ENCODE measurements at regions not wholly inside any gene's neighbourhood (a gene's known extent, or its start where the extent isn't known, plus 50 kb on each side); places are given as distances from the start of the nearest gene placed in this dataset.
"Not testable (repeated sequence)": the region's sequence is repeated elsewhere in the genome, so short reads cannot be mapped to it uniquely, and the experiment has no call there.

GRCh38 chr1:827211-828063 is 96.3 kb upstream of the SAMD11 start:
- not testable (repeated sequence) for H4K20me1 ChIP-seq (replicated peaks; ENCODE audit: insufficient read depth); H3K9me2 ChIP-seq (ENCODE audit: insufficient read depth); H3K27ac ChIP-seq (ENCODE audit: low read depth); H3K27me3 Mint-ChIP-seq (ENCODE audit: insufficient read depth, low read depth, poor library complexity); H3K36me3 Mint-ChIP-seq (ENCODE audit: low read depth); H3K4me1 ChIP-seq (ENCODE audit: insufficient read depth); H3K36me3 ChIP-seq (ENCODE audit: insufficient read depth); H3K9me3 Mint-ChIP-seq; H3K27me3 ChIP-seq (ENCODE audit: insufficient read depth); H3K79me2 ChIP-seq (replicated peaks; ENCODE audit: insufficient read depth); H3K4me1 Mint-ChIP-seq; H2AFZ ChIP-seq; H3F3A ChIP-seq (replicated peaks; ENCODE audit: low read depth)
- H3K4me2 ChIP-seq = peak overlapping the region; percentile 87
- peak; percentile 81 for ATAC-seq
- peak overlapping the region; percentile 85 for H3K4me3 ChIP-seq
- peak overlapping the region; percentile 87 for H3K4me3 Mint-ChIP-seq
- peak overlapping the region; percentile 87 for H3K27ac Mint-ChIP-seq
- peak; percentile 92 for DNase-seq (ENCODE audit: low spot score)
- TF ChIP-seq CREB1 (CRISPR knock-in tag; IDR thresholded peaks at IDR 0.05; ENCODE audit: low read depth) = peak; percentile 59

- not testable (repeated sequence) for DNase-seq (ENCODE audit: low spot score); H3F3A ChIP-seq (replicated peaks; ENCODE audit: low read depth); H3K9me3 Mint-ChIP-seq; H3K4me1 Mint-ChIP-seq; H3K4me3 Mint-ChIP-seq; H3K27ac ChIP-seq (ENCODE audit: low read depth); H3K27me3 Mint-ChIP-seq (ENCODE audit: insufficient read depth, low read depth, poor library complexity); H3K4me2 ChIP-seq; H2AFZ ChIP-seq; ATAC-seq; H4K20me1 ChIP-seq (replicated peaks; ENCODE audit: insufficient read depth); H3K36me3 ChIP-seq (ENCODE audit: insufficient read depth); H3K79me2 ChIP-seq (replicated peaks; ENCODE audit: insufficient read depth); H3K4me3 ChIP-seq; H3K4me1 ChIP-seq (ENCODE audit: insufficient read depth); H3K9me2 ChIP-seq (ENCODE audit: insufficient read depth); H3K36me3 Mint-ChIP-seq (ENCODE audit: low read depth); H3K27me3 ChIP-seq (ENCODE audit: insufficient read depth); H3K27ac Mint-ChIP-seq
Measured at GRCh38 chr1:829324-829723, 94.4 kb upstream of the SAMD11 start.

DNA sequence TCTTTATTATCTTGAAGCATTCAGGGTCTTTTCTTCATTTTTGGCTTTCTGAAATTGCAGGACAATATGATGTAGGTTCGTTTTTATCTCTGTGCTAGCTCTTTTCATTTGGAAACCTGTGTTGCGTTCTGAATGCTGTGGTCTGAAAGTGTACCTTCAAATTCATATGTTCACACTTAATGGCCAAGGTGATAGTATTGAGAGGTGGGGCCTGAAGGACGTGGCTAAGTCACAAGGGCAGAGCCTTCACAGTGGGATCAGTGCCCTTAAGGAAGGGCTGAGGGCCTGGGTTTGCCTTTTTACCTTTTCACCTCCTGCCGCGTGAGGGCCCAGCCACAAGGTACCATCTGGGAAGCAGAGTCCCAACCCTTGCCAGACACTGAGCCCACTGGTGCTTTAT is 93.8 kb upstream of the SAMD11 start:
- not testable (repeated sequence) for H3K36me3 Mint-ChIP-seq (ENCODE audit: low read depth)

GRCh38 chr1:830750-831149 is 93.0 kb upstream of the SAMD11 start:
- not testable (repeated sequence) for H2AFZ ChIP-seq; H3K4me3 ChIP-seq; H3K27me3 Mint-ChIP-seq (ENCODE audit: insufficient read depth, low read depth, poor library complexity); H3K36me3 ChIP-seq (ENCODE audit: insufficient read depth); H3K9me3 Mint-ChIP-seq; H3K36me3 Mint-ChIP-seq (ENCODE audit: low read depth); H3K9me2 ChIP-seq (ENCODE audit: insufficient read depth); H3K27me3 ChIP-seq (ENCODE audit: insufficient read depth); H3K4me2 ChIP-seq; ATAC-seq; H3F3A ChIP-seq (replicated peaks; ENCODE audit: low read depth); H3K27ac ChIP-seq (ENCODE audit: low read depth); H3K79me2 ChIP-seq (replicated peaks; ENCODE audit: insufficient read depth); H3K4me1 ChIP-seq (ENCODE audit: insufficient read depth); H3K27ac Mint-ChIP-seq; H4K20me1 ChIP-seq (replicated peaks; ENCODE audit: insufficient read depth); H3K4me3 Mint-ChIP-seq; H3K4me1 Mint-ChIP-seq; DNase-seq (ENCODE audit: low spot score)

More for the DNA sequence above, 93.8 kb upstream of the SAMD11 start:
- not testable (repeated sequence) for H3K9me2 ChIP-seq (ENCODE audit: insufficient read depth); H3K79me2 ChIP-seq (replicated peaks; ENCODE audit: insufficient read depth); H3K4me3 ChIP-seq; H3K27me3 Mint-ChIP-seq (ENCODE audit: insufficient read depth, low read depth, poor library complexity); H3K27me3 ChIP-seq (ENCODE audit: insufficient read depth); H3K4me1 ChIP-seq (ENCODE audit: insufficient read depth); H3K9me3 Mint-ChIP-seq; DNase-seq (ENCODE audit: low spot score); H4K20me1 ChIP-seq (replicated peaks; ENCODE audit: insufficient read depth); H3K27ac Mint-ChIP-seq; H3K4me1 Mint-ChIP-seq; H3K4me2 ChIP-seq; H3K4me3 Mint-ChIP-seq; H3K27ac ChIP-seq (ENCODE audit: low read depth); H2AFZ ChIP-seq; H3K36me3 ChIP-seq (ENCODE audit: insufficient read depth); ATAC-seq; H3F3A ChIP-seq (replicated peaks; ENCODE audit: low read depth)
